Germinal center (tissue), 1 donor: ENCODE measurements at regions not wholly inside any gene's neighbourhood (a gene's known extent, or its start where the extent isn't known, plus 50 kb on each side); places are given as distances from the start of the nearest gene placed in this dataset.

Experiments used
- DNase-seq: peaks from one replicate; pipeline ENCODE4 v3.0.0; 2012; ENCODE audit warnings: mixed read lengths, low spot score

- no peak for DNase-seq
Observed at GRCh38 chr7:11895337-11895736, 63.3 kb upstream of the THSD7A start.

GRCh38 chr7:11896663-11897062 lies 64.7 kb upstream of the THSD7A start:
- DNase-seq, result no peak

GRCh38 chr7:11899247-11899646 lies 67.2 kb upstream of the THSD7A start:
- DNase-seq, result no peak

GRCh38 chr7:11910253-11910652 lies 78.3 kb upstream of the THSD7A start:
- DNase-seq, result no peak

GRCh38 chr7:11911900-11912299 lies 79.9 kb upstream of the THSD7A start:
- no peak for DNase-seq

- DNase-seq, result no peak
Observed at GRCh38 chr7:11914645-11915044, 82.6 kb upstream of the THSD7A start.

- DNase-seq, result no peak
Observed at GRCh38 chr7:11923376-11923930, 91.5 kb upstream of the THSD7A start.

GRCh38 chr7:11931307-11931706 lies 99.3 kb upstream of the THSD7A start:
- DNase-seq, result no peak

GRCh38 chr7:11934796-11935195 lies 102.8 kb upstream of the THSD7A start:
- DNase-seq, result no peak

- no peak for DNase-seq
Observed at GRCh38 chr7:11935905-11936304, 103.9 kb upstream of the THSD7A start.

- DNase-seq, result no peak
Observed at GRCh38 chr7:11946794-11947193, 114.8 kb upstream of the THSD7A start.

GRCh38 chr7:11950281-11950680 lies 118.3 kb upstream of the THSD7A start:
- DNase-seq, result no peak

GRCh38 chr7:11950942-11951341 lies 118.9 kb upstream of the THSD7A start:
- no peak for DNase-seq

- no peak for DNase-seq
Observed at GRCh38 chr7:11951909-11952308, 119.9 kb upstream of the THSD7A start.

GRCh38 chr7:11952972-11953371 lies 121.0 kb upstream of the THSD7A start:
- DNase-seq, result no peak

GRCh38 chr7:11956991-11957390 lies 125.0 kb upstream of the THSD7A start:
- no peak for DNase-seq

- no peak for DNase-seq
Observed at GRCh38 chr7:11957956-11958355, 126.0 kb upstream of the THSD7A start.

GRCh38 chr7:11959121-11959520 lies 127.1 kb upstream of the THSD7A start:
- no peak for DNase-seq

GRCh38 chr7:11960621-11961020 lies 128.6 kb upstream of the THSD7A start:
- no peak for DNase-seq

GRCh38 chr7:11969643-11970042 lies 137.6 kb upstream of the THSD7A start:
- no peak for DNase-seq

- no peak for DNase-seq
Observed at GRCh38 chr7:11970132-11970531, 138.1 kb upstream of the THSD7A start.

GRCh38 chr7:11985376-11985775 lies 153.4 kb upstream of the THSD7A start:
- DNase-seq, result no peak

- no peak for DNase-seq
Observed at GRCh38 chr7:11985971-11986370, 154.0 kb upstream of the THSD7A start.

- no peak for DNase-seq
Observed at GRCh38 chr7:11988186-11988585, 156.2 kb upstream of the THSD7A start.

- DNase-seq, result no peak
Observed at GRCh38 chr7:12002428-12002827, 170.4 kb upstream of the THSD7A start.
